CD4-positive, CD25-positive, alpha-beta regulatory T cell (primary cell): ENCODE measurements at regions not wholly inside any gene's neighbourhood (a gene's known extent, or its start where the extent isn't known, plus 50 kb on each side); places are given as distances from the start of the nearest gene placed in this dataset.

Experiments
- ATAC-seq, 2 donors: fragments of 150-1000 bp; cut with Tn5 transposase; one replicate each; pipeline ENCODE4 v1.10.0; 2021; ENCODE audit warnings: low read depth in 2 of 2, moderate number of reproducible peaks in 2 of 2, moderate library complexity in 1 of 2
- DNase-seq, 3 donors: peaks; one replicate each; pipeline versions ENCODE4 v3.0.0 to v3.0.0-alpha.2; 2012 to 2022; ENCODE audit warnings: mixed read lengths in 1 of 3
- H3K27ac ChIP-seq: one replicate; pipeline ENCODE4 v1.7.0; 2013; ENCODE audit warnings: mild to moderate bottlenecking, low read length; ENCODE audit not compliant: insufficient read depth, poor library complexity, severe bottlenecking
- H3K27me3 ChIP-seq: one replicate; pipeline ENCODE4 v1.7.0; 2013; ENCODE audit warnings: low read length; ENCODE audit not compliant: control insufficient read depth, insufficient read depth
- H3K36me3 ChIP-seq: one replicate; pipeline ENCODE4 v1.7.0; 2013; ENCODE audit warnings: mild to moderate bottlenecking, low read length, moderate library complexity; ENCODE audit not compliant: control insufficient read depth, insufficient read depth
- H3K4me1 ChIP-seq: 2 replicates; pipeline ENCODE4 v1.7.0; 2013; ENCODE audit warnings: mild to moderate bottlenecking, low read length; ENCODE audit not compliant: insufficient read depth, control insufficient read depth, poor library complexity, severe bottlenecking
- H3K4me3 ChIP-seq: one replicate; pipeline ENCODE4 v1.7.0; 2013; ENCODE audit warnings: low read depth, mild to moderate bottlenecking, low read length, moderate library complexity
- H3K9me3 ChIP-seq, 2 experiments: 1 replicate in 1 of 2; 2 replicates in 1 of 2; pipeline ENCODE4 v1.7.0; 2013; ENCODE audit warnings: low read length in 2 of 2, mild to moderate bottlenecking in 1 of 2, moderate library complexity in 1 of 2; ENCODE audit not compliant: control insufficient read depth in 2 of 2
- H3K27ac Mint-ChIP-seq, 3 donors: one replicate each; pipeline ENCODE4 v1.8.0; 2020 to 2022; ENCODE audit warnings: mild to moderate bottlenecking in 3 of 3, mixed read lengths in 3 of 3, moderate library complexity in 2 of 3
- H3K27me3 Mint-ChIP-seq: one replicate; pipeline ENCODE4 v1.8.0; 2022; ENCODE audit warnings: mild to moderate bottlenecking, mixed read lengths
- H3K36me3 Mint-ChIP-seq: one replicate; pipeline ENCODE4 v1.8.0; 2020; ENCODE audit warnings: mixed read lengths
- H3K4me1 Mint-ChIP-seq, 4 donors: one replicate each; pipeline ENCODE4 v1.8.0; 2020 to 2022; ENCODE audit warnings: mixed read lengths in 4 of 4, mild to moderate bottlenecking in 1 of 4
- H3K4me3 Mint-ChIP-seq, 4 donors: one replicate each; pipeline ENCODE4 v1.8.0; 2020 to 2022; ENCODE audit warnings: mild to moderate bottlenecking in 4 of 4, mixed read lengths in 4 of 4, moderate library complexity in 3 of 4
- H3K9me3 Mint-ChIP-seq, 7 donors: one replicate each; pipeline ENCODE4 v1.8.0; 2020 to 2022; ENCODE audit warnings: mixed read lengths in 7 of 7, mild to moderate bottlenecking in 3 of 7, moderate library complexity in 2 of 7

- ATAC-seq (no peak), DNase-seq (no peak)
- Histone ChIP-seq H3K36me3 (no peaks in the 10 kb centered on the region), H3K27me3 (no peaks in the 10 kb centered on the region), H3K4me3 (no peak overlapping the region), H3K9me3 (no peaks in the 10 kb centered on the region), H3K27ac (no peak overlapping the region), H3K4me1 (no peaks in the 10 kb centered on the region)
- Mint-ChIP-seq H3K27ac (no peak overlapping the region), H3K4me1 (no peaks in the 10 kb centered on the region), H3K9me3 (no peaks in the 10 kb centered on the region), H3K36me3 (no peaks in the 10 kb centered on the region), H3K4me3 (peak overlapping the region in 1 of 4 donors; percentile 64), H3K27me3 (peaks cover 5% of the 10 kb centered on the region)
Measured at GRCh38 chr1:38117444-38117887, 70.9 kb upstream of the POU3F1 start.

GRCh38 chr1:38115682-38116202 is 69.1 kb upstream of the POU3F1 start:
- Histone ChIP-seq H3K4me1 (no peaks in the 10 kb centered on the region), H3K9me3 (no peaks in the 10 kb centered on the region), H3K4me3 (no peak overlapping the region), H3K27ac (no peak overlapping the region), H3K36me3 (no peaks in the 10 kb centered on the region), H3K27me3 (no peaks in the 10 kb centered on the region)
- Mint-ChIP-seq H3K27ac (no peak overlapping the region), H3K36me3 (no peaks in the 10 kb centered on the region), H3K27me3 (peaks cover 1% of the 10 kb centered on the region), H3K4me3 (no peak overlapping the region), H3K4me1 (no peaks in the 10 kb centered on the region), H3K9me3 (no peaks in the 10 kb centered on the region)
- ATAC-seq = no peak
- no peak for DNase-seq

- H3K4me3 ChIP-seq = no peak overlapping the region
- H3K4me1 ChIP-seq = no peaks in the 10 kb centered on the region
- no peak overlapping the region for H3K27ac ChIP-seq
- no peaks in the 10 kb centered on the region for H3K4me1 Mint-ChIP-seq
- ATAC-seq (no peak), DNase-seq (no peak)
- no peak overlapping the region for H3K27ac Mint-ChIP-seq
- no peaks in the 10 kb centered on the region for H3K27me3 ChIP-seq
- peaks cover 0 to 2% (median 0%) of the 10 kb centered on the region in 7 donors for H3K9me3 Mint-ChIP-seq
- no peaks in the 10 kb centered on the region for H3K9me3 ChIP-seq
- H3K36me3 Mint-ChIP-seq = no peaks in the 10 kb centered on the region
- no peaks in the 10 kb centered on the region for H3K36me3 ChIP-seq
- H3K4me3 Mint-ChIP-seq = no peak overlapping the region
- H3K27me3 Mint-ChIP-seq = no peaks in the 10 kb centered on the region
Measured at GRCh38 chr1:38115226-38115625, 68.6 kb upstream of the POU3F1 start.

GRCh38 chr1:38114241-38115026 is 67.8 kb upstream of the POU3F1 start:
- Histone ChIP-seq H3K9me3 (no peaks in the 10 kb centered on the region), H3K27me3 (no peaks in the 10 kb centered on the region), H3K27ac (no peak overlapping the region), H3K4me3 (no peak overlapping the region), H3K36me3 (no peaks in the 10 kb centered on the region), H3K4me1 (no peaks in the 10 kb centered on the region)
- ATAC-seq (no peak), DNase-seq (peak in 1 of 3 donors; percentile 2)
- H3K4me1 Mint-ChIP-seq = no peaks in the 10 kb centered on the region
- H3K27ac Mint-ChIP-seq = no peak overlapping the region
- H3K9me3 Mint-ChIP-seq = peaks cover 0 to 3% (median 0%) of the 10 kb centered on the region in 7 donors
- no peaks in the 10 kb centered on the region for H3K36me3 Mint-ChIP-seq
- no peak overlapping the region for H3K4me3 Mint-ChIP-seq
- H3K27me3 Mint-ChIP-seq = no peaks in the 10 kb centered on the region

GRCh38 chr1:38113159-38113666 is 66.6 kb upstream of the POU3F1 start:
- ATAC-seq = no peak
- no peaks in the 10 kb centered on the region for H3K4me1 Mint-ChIP-seq
- H3K9me3 Mint-ChIP-seq = peaks cover 0 to 3% (median 0%) of the 10 kb centered on the region in 7 donors
- H3K27ac ChIP-seq = no peak overlapping the region
- no peaks in the 10 kb centered on the region for H3K9me3 ChIP-seq
- H3K27me3 Mint-ChIP-seq = peaks cover 4% of the 10 kb centered on the region
- H3K4me3 ChIP-seq = no peak overlapping the region
- H3K36me3 ChIP-seq = no peaks in the 10 kb centered on the region
- H3K27me3 ChIP-seq = peaks cover 2% of the 10 kb centered on the region
- no peaks in the 10 kb centered on the region for H3K4me1 ChIP-seq
- no peak overlapping the region for H3K27ac Mint-ChIP-seq
- H3K4me3 Mint-ChIP-seq = no peak overlapping the region
- H3K36me3 Mint-ChIP-seq = no peaks in the 10 kb centered on the region
- DNase-seq = no peak

GRCh38 chr1:38111589-38111988 is 65.0 kb upstream of the POU3F1 start:
- DNase-seq (no peak), ATAC-seq (no peak)
- Mint-ChIP-seq H3K27ac (no peak overlapping the region), H3K4me1 (no peaks in the 10 kb centered on the region), H3K9me3 (peaks cover 0 to 3% (median 0%) of the 10 kb centered on the region in 7 donors), H3K36me3 (no peaks in the 10 kb centered on the region), H3K4me3 (no peak overlapping the region), H3K27me3 (peaks cover 4% of the 10 kb centered on the region)
- H3K27me3 ChIP-seq = peaks cover 2% of the 10 kb centered on the region
- no peaks in the 10 kb centered on the region for H3K4me1 ChIP-seq
- no peak overlapping the region for H3K27ac ChIP-seq
- H3K36me3 ChIP-seq = no peaks in the 10 kb centered on the region
- H3K4me3 ChIP-seq = no peak overlapping the region
- no peaks in the 10 kb centered on the region for H3K9me3 ChIP-seq

- no peaks in the 10 kb centered on the region for H3K9me3 ChIP-seq
- H3K27me3 Mint-ChIP-seq = peaks cover 4% of the 10 kb centered on the region
- DNase-seq (no peak), ATAC-seq (no peak)
- no peak overlapping the region for H3K27ac Mint-ChIP-seq
- no peak overlapping the region for H3K4me3 Mint-ChIP-seq
- H3K4me3 ChIP-seq = no peak overlapping the region
- H3K4me1 ChIP-seq = no peaks in the 10 kb centered on the region
- no peak overlapping the region for H3K27ac ChIP-seq
- no peaks in the 10 kb centered on the region for H3K36me3 ChIP-seq
- H3K36me3 Mint-ChIP-seq = no peaks in the 10 kb centered on the region
- no peaks in the 10 kb centered on the region for H3K4me1 Mint-ChIP-seq
- peaks cover 0 to 1% (median under 1%) of the 10 kb centered on the region in 7 donors for H3K9me3 Mint-ChIP-seq
- H3K27me3 ChIP-seq = peaks cover 2% of the 10 kb centered on the region
Measured at GRCh38 chr1:38105267-38105666, 58.7 kb upstream of the POU3F1 start.

- Mint-ChIP-seq H3K27ac (no peak overlapping the region), H3K4me3 (no peak overlapping the region), H3K4me1 (no peaks in the 10 kb centered on the region), H3K27me3 (peaks cover 5% of the 10 kb centered on the region), H3K36me3 (no peaks in the 10 kb centered on the region), H3K9me3 (peaks cover 0 to 2% (median 0%) of the 10 kb centered on the region in 7 donors)
- H3K4me1 ChIP-seq = no peaks in the 10 kb centered on the region
- H3K9me3 ChIP-seq = no peaks in the 10 kb centered on the region
- ATAC-seq (no peak), DNase-seq (no peak)
- H3K4me3 ChIP-seq = no peak overlapping the region
- no peak overlapping the region for H3K27ac ChIP-seq
- H3K27me3 ChIP-seq = no peaks in the 10 kb centered on the region
- H3K36me3 ChIP-seq = no peaks in the 10 kb centered on the region
Measured at GRCh38 chr1:38102636-38103035, 56.0 kb upstream of the POU3F1 start.
